Lung microvascular endothelial cell (primary cell): ENCODE measurements at regions not wholly inside any gene's neighbourhood (a gene's known extent, or its start where the extent isn't known, plus 50 kb on each side); places are given as distances from the start of the nearest gene placed in this dataset.

ENCODE experiments used
- DNase-seq, 2 donors: peaks; one replicate each; pipeline versions ENCODE4 v3.0.0 to v3.0.0-alpha.2; 2010; ENCODE audit warnings: low read depth in 2 of 2

DNA sequence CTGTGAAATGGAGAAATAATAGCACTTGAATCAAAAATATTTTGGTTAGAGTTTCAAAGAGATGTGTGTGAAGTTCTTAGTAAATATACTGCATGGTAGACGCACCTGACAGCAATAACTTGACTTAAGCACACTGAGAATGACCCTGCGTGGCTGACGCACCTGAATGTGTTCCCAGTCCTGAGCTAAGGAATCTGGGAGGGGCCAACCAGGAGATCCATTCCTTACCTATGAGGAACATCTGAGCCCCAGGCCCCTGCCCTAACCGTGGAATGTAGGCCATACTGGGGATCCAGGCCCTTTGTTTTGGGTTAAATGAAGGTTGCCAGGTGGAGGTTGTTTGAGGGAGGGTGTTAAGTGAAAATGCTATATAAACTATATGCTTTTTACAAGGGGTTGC is 284.4 kb downstream of the RBM43 start:
- DNase-seq, result no peak

DNA sequence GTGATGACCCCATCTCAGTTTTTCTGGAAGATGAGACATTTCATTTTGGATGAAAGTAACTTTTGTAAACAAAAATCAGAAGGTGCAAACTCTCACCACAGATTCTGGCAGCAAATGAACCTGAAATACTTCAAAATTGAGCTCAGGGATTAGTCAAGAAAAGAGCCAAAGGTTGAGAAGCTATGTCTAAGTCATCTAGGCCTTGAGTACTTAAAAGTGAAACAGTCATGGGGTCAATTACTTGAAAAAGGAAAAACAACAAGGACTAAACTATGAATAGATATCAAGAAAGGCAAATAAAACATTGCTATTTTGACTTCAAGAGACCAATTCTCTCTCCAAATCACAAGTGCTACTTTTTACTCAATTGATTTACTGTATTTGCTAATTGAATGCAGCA is 285.1 kb downstream of the RBM43 start:
- DNase-seq, result no peak

DNA sequence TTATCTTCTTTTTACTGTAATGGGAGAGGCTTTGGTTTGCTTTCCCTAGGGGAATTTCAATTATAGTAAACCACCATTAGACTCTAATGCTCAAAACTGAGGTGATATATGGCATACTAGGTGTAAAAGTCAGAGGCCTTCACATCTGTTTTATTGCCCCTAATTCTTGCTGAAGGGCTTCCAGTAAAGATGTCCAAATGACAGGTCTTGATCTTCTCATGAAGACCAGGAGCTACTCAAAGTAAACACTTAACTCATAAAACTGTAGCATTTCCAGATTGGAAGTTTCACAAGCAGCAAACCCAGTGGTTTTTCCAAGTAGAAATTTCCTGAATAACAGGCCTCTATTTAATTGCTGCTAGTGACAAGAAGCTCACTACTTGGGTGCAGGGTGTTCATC is 286.8 kb downstream of the RBM43 start:
- DNase-seq, result no peak

DNA sequence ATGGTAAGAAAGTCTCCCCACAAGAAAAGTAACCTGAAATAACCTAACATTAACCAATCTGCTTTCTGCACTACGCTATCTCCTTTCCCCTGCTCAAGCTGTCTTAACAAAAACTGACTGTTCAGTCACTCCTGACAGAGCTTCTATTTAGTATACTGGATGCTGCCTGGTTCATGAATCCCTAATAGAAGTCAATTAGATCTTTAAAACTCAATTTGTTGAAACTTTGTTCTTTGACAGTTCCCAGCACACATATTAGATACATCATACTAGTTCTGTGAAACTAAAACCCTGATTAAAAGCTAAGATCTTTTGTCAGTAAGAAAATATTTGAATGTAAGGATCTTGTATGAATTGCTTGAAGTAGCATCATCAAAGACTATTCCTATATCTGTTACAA is 287.4 kb downstream of the RBM43 start:
- no peak for DNase-seq

DNA sequence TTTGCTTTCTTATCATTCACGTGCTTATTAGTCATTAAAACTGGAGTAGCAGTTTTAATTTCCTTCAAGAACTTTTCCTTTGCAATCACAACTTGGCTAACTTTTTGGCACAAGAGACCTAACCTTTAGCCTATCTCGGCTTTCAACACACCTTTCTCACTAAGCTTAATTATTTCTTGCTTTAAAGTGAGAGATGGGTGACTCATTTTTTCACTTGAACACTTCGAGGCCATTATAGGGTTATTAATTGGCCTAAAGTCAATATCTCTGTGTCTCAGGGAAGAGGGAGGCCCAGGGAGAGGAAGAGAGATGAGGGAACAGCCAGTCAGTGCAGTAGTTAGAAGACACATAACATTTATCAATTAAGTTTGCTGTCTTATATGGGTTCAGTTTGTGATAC is 289.8 kb downstream of the RBM43 start:
- no peak for DNase-seq

DNA sequence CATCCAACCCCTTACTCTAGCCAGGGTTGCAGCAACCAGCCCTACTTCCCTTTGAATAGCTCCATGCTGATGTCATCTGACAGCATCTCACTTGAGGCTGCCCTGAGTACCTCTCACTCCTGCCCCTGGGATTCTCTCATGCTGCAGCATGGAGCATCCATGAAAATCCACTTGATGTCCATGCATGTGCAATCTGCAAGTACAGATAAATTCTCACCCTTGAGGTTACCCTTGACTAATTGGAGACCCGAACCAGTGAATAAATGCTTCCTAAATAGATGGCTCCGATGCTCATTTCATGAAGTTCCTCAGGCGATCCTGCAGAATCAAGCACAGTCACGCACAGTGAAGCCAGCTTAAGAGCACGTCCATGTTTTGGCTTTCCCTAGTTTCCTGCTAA is 298.3 kb downstream of the RBM43 start:
- DNase-seq, result no peak

DNA sequence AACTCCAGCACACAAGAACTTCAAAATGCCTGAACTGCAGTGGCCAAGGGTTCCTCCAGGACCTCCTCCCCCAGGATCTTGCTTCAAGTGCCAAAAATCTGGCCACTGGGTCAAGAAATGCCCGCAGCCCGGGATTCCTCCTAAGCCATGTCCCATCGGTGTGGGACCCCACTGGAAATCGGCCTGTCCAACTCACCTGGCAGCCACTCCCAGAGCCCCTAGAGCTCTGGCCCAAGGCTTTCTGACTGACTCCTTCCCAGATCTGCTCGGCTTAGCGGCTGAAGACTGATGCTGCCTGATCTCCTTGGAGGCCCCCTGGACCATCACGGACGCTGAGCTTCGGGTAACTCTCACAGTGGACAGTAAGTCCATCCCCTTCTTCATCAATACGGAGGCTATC is 306.4 kb downstream of the RBM43 start:
- DNase-seq, result no peak

DNA sequence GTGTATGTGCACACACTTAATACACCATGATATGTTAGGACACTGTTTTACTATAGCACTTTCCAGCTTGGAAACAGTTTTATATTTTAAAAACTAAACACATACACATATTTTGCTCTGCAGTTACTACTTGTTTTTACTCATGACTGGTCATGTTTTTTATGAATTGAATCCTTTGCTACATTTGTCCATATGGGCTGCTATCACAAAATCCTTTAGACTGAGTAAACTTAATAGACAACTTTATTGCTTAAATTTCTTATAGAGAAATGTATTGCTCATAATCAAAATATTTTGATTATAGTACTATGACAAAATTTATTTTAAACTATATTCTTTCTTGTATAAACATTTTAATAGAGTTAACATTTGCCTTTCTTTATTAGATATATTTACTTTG is 314.8 kb downstream of the RBM43 start:
- no peak for DNase-seq

DNA sequence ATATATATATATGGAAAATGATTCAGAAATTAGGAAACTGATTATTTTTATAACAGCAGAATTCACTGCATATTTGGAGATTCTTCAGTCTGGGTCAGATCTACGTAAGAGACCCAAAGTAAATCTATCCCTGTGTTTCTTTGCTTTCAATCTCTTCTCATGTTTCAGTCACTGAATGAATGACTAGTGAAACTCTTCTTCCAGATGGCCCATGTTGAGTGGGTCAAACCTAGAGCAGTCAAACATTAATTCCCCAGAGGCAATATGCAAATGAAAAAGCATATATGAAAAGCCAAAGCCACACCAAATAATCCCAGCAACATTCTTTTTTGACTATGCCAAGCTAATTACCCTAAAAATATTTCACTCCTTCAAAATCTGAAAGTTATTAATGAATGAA is 317.3 kb downstream of the RBM43 start:
- DNase-seq, result no peak

DNA sequence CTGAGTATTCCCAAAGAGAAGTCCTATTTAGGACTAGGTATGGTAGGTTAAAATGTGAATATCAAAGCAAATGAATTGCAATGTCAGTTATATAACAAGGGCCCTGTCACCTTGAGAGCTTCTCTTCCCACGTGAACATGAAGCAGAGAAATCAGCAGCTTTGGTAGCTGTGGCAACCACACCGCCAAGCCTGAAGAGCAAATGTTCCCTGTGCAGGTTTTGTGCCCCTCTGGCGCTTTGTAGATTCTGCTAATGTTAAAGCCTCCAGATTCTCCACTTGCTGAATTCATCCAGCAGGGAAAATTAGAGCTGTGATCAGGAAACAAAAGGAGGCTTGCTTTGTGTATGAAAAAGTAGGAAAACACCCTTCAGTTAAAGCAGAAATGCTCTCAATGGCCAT is 322.6 kb downstream of the RBM43 start:
- no peak for DNase-seq

DNA sequence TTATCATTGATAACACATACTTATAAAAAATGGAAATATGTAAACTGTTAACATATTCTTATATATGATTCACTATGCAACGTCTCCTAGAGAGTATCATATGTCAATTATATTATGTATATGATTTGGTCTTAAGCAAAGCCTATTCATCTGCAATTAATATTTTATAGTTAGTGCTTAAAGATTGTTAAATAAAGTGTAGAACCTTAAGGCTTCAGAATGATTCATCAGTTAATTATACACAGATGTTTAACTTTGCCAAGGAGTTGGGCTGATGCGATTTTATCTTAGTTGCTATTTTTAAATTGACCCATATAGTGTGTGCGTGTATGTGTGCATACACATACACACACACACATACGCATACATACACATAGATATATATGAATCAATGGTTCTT is 323.1 kb downstream of the RBM43 start:
- DNase-seq, result no peak

DNA sequence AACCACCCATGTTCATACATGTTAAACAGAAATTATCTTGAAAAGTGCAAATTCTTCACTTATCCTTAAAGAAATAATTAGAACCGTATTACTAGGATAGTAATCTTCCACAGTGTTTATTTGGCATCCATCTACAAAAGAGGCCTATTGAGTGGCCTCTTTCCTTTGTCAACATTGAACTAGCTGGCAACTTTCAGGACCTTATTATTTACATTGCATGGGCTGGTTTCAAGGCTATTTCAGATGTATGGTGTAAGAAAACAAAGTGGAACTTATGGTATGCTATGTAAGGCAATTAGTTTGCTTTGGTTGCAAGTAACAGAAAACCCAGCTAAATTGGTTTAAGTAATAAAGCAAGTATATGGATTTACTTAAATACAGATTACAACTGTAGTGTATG is 324.6 kb downstream of the RBM43 start:
- DNase-seq, result no peak

DNA sequence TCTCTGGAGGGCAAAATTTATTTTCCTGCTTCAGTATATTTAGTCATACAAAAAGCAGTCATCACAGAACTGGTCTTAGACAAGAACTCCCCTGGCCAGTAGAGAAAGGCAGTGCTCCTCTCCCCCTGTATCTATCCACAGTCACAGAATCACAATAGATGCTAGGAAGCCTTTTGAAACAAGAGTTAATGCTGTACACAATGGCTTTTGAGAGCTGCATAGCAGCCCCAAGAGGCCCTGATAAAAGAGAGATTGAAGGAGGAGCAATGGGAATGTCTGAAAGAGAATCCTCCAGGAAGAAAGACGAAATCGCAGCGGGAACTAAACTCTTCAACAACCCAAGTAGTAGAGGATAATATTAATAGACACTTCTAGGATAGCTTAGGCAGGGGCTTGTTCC is 330.2 kb downstream of the RBM43 start:
- no peak for DNase-seq

DNA sequence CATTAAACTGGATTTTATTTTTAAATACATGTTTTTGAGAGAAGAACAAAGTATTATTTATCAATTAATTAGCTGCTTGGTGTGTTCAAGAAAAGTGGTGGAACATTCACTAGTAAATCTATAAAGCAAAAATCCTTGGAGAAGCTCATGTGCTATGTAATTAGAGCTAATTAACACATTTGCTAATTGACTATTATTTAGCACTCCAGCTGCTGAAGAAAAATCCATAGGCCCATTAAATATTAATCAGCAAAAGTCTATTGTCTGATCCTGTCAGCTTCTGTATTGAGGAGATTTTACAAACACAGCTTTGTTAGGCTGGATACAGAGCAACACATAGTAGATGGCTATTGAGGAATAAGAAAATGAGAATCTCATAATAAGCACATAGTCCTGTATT is 336.1 kb downstream of the RBM43 start:
- no peak for DNase-seq

DNA sequence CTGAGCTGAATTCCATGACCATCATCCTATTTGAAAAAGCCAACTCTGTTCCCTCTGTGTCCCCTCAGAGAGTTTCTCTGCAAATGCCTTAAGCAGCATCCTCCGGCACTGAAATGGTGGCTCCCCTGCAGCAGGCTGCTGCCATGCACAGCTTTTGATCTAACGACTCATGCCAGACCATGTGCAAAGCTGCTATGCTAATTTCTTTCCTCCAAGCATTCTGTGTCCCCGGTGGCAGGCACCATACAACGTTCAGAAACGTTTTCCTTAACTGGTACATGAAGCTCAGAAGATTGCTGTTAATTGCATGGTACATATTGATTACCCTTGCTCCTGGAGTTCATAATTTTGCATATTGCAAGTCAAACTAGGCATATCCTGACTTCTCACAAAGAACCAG is 336.8 kb downstream of the RBM43 start:
- DNase-seq, result no peak

DNA sequence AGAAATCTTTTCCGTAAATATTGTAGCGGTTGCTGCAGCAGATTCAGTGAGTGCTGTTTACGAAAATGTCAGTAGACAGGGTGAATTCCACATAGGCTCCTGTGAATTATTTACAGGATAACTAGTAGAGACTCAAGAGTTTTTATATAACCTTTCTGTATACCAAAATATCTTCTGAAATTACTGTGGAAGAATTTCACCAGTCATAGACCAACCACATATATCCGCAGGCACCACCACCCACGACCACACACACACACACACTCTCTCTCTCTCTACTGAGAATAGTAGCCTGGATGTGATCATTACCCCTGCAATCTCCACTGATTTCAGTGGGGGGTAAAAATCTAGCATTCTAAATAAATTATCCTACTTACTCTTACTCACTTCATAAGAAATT is 341.8 kb downstream of the RBM43 start:
- DNase-seq, result no peak

DNA sequence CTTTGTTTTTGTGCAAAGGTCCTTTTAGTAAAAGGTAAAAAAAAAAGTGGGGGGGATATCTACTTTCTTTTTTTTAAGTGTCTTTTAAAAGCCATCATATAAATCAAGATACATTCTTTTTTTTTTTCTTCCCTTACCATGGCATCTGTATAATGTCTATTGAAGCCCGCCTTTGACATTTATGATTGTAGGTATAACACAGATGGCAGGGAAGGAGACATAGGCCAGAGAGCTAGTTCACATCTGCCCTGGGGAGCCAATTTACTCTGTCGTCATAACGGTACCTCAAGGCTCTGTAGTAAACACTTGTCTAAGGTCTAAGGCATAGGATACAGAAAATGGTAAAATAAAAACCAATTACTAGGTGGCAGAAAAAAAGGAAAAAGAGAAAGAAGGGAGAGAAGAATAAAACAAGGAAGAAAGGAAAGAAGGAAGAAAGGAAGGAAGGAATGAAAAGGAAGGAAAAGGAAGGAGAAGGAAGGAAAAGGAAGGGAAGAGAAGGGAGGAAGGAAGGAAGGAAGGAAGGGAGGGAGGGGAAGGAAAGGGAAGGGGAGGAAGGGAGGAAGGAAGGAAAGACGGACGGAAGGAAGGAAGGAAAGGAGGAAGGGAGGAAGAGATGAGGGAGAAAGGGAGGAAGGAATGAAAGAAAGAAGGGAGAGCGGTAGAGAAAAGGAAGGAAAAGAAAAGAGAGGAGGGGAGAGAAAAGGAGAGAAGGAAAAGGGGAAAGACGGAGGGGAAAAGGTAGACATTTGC is 343.5 kb downstream of the RBM43 start:
- no peak for DNase-seq

DNA sequence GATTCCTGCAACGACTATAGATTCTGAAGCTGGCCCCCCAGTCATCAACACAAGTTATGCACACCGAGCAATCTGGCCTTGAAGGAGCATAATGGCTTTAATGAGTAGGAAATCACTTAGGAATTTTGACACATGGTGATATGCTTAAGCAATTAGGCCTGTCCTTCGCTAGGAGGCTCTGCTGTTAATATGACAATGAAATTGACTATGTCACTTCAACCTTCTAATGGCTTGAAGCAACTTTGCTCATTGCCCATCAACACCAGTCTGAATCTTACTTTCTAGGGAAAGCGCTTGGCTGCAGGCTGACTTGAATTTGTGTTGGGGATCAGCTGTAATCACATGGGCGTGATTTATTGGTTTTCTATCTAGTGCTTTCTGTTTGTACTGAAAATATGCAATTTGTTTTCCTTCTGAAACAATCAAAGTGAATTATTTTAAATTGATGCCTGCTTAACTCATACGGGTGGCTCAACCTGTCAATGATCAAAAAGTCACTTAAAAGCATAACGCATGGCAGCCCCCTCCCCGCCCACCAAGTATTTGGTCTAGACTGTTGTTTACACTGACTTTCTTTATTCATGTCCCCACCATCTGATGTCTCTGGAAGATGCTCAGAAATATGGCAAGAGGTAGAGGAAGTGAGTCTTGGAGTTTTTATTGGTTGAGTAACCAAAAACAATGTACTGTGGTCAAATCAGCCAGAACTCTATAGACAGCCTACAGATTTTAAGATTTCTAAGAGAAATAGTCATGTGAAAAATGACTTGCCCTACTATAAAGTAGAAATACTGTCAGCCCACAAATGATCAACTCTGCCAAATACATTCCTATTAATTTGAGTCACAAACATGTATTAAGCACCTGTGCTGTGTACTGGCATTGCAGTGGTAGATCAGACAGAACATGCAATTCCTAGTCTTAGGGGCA is 344.9 kb downstream of the RBM43 start:
- DNase-seq, result no peak

DNA sequence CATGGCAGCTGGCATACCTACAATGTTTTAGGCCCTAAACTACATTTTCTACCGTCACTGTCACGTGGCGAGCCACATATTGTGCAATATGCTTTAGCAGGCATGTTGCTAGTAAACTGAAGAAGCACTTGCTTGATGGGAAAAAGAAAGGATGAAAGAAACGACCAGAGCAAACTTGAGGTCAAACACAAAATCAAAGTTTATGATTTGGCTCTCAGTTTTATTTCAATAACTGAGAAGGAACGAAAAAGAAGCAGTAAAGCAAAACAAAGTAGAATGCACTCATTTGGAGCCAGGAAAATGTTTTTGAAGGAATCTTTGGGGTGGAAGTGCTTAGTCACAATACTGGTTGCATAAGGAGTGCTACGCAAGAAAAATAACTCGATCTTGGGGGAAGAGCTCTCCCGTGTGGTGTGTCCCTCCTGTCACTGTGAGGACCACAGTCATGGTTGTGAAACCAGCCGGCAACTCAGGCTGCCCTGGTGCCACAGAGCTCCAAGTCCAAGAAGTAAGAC is 349.8 kb downstream of the RBM43 start:
- DNase-seq, result peak in 1 of 2 donors; percentile 45

DNA sequence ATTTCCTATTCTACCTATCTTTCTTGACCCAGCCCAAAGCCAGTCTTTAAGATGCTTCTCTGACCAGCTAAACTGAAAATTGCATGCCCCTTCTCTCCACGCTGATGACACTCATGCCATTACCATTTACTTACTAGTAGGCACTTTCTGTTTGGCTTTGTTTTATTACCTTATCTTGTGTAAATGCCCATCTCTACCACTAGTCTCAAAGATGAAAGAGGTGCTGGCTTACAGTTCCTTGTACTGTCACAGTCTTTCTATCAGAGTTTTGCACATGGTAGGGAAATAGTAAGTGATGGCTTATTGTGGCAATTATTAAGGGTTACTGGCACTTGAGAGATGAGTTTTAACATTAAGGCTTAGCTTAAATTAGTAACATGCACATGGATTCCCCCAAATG is 352.1 kb downstream of the RBM43 start:
- DNase-seq, result no peak

DNA sequence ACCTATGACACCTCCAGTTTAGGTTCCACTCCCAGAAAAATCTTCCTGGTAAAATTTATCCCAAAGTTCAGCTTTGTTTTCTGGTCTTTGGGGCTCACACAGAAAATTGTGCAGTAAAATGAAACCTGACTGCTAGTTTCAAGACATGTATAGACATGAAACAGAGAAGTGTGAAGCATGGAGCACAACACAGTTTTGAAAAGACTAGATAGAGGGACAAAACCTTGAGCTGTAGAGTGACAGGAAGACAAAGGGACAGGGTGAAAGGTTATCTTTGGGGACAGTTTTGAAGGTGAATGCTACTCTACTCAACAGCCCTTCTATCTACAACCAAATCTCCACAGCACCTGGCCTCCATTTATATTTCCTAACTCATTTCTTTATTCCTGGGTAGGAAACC is 352.6 kb downstream of the RBM43 start:
- DNase-seq, result no peak

DNA sequence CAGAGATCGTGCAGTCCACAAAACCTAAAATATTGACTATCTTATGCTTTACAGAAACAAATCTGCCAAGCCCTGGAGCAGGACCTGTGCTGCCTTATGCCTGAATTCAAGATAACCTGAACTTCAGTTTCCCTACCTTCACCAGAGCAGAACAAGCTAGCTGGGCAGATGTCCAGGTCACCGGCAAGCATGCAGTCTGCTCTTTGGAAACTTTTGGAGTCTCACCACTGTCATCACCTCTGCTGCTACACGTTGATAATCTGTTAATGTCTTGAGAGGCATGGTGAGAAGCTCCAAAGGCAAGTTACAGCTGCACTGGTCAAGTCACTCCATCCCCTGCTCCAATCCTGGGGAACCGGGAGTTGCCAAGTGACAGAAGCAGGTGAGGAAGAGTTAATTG is 354.2 kb downstream of the RBM43 start:
- no peak for DNase-seq

DNA sequence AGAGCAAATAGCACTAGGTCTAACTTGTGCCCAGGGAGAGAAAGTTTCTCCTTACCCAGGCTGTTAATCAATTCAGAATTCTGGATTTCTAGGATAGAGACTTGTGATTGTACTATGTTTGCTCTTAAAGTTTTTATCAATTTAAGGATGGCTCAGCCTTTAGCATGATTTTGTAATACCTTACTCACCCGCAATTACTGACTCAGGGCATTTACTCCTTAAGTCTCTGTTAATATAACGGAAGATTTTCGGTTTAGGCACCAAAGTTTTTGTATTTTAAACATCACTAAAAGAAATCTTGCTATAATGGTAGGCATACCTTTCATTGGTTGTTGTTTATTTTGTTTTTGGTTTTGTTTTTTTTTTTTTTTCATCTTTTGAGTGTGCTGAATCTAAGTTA is 358.2 kb downstream of the RBM43 start:
- no peak for DNase-seq
